NCI-H1105 (cell line): ENCODE measurements at regions not wholly inside any gene's neighbourhood (a gene's known extent, or its start where the extent isn't known, plus 50 kb on each side); places are given as distances from the start of the nearest gene placed in this dataset.
"Not testable (repeated sequence)": the region's sequence is repeated elsewhere in the genome, so short reads cannot be mapped to it uniquely, and the experiment has no call there.

Experiments used
- DNase-seq: peaks from one replicate; lab custom pipeline; 2025; lab: John Stamatoyannopoulos, UW

DNA sequence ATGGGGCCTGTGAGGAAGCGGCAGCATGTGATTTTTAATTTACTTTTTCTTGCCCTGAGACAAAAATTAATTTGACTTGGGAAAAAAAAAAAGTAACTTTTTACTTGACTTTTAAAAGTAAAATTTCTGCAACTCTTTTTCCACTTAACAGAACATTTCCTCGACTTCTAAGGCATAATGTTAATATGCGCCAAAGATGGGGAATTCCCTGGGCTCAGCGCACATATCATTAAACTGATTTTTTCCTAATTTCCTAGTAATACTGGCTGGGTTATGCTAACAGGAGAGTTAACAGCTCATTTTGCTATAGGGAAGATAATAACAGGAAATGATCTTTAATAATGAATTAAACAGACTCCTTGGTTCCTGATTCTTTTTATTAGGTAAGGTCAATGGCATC lies 120.6 kb upstream of the CDH5 start:
- no peak for DNase-seq

DNA sequence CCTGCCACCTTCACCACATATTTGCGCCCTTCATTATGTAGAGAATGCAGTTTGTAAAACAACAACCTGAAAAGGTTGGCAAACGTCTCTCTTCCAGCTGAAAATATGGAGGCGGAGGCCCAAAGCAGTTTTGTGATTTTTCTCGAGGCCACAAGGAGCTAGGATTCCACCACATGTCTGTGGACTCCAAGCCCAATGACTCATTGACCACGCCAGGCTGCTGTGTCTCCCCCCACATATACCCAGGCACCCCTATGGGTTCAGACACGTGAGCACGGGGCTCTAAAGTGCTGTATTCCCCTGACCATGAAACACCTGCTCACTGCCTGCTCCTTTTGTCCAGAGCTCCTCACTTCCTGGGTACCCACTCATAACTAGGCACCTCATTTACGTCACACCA lies 121.4 kb upstream of the CDH5 start:
- DNase-seq: no peak

DNA sequence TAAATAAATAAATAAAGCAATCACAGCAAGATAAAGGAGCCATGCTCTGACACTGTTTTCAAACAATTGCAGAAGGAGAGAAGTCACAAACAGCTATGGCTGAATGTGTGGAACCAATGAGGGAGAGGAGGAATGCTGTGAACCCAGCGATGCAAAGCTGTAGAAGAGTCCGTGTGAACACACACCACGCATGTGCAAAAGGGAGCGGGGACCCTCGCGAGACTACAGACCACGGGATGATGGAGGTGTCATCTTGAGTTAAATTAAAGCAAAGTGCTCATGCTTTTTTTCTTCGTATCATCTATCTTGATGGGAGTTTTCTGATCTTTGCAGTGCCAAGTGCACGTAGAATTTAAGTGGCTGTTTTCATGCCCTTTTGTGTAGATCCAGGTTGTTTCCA lies 123.8 kb upstream of the CDH5 start:
- no peak for DNase-seq

DNA sequence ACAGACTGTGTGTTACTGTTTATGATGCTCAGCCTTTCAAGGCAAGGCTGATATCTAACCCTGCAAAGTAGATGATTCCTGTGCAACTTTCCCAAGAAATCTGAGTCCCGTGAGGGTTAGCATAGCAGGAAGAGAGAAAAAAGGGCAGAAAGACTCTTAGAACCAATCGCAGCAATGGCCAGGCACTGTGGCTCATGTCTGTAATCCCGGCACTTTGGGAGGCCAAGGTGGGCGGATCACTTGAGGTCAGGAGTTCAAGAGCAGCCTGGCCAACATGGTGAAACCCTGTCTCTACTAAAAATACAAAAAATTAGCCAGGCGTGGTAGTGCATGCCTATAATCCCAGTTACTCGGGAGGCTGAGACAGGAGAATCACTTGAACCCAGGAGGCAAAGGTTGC lies 124.3 kb upstream of the CDH5 start:
- DNase-seq: not testable (repeated sequence)

DNA sequence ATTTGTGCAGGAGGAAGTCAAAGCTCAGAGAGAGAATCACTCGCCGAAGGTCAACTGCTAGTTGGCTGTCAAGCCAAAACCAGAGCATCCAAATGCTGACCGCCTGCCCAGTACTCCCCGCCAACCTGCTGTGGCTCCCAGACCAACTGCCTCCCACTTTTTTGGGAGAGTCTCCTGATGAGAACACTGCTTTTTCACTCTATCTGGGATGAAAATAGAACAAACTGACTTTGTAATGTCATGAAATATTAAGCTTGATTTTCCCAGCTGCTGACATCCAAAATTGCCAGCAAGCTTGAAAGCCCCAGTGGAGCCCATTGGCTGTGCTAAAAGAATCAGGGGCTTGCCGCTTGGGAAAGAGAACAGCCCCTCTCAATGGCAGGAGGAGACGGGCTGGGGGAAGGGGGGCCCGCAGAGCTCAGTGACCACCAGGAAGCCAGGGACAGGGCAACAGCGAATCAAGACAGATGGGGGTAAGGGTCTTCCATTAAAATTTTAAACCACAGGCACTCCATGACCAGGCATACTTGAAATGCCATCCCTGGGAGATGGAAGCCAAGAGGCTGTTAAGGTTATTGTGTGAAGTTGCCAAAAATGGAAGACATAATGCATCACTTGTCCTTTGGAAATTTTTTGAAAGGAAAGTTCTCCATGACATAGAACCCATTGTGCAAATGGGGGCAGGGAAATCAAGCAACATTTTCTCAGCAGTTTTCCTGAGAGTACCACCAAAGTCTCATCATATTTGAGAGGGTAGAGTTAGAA lies 125.7 kb upstream of the CDH5 start:
- no peak for DNase-seq

DNA sequence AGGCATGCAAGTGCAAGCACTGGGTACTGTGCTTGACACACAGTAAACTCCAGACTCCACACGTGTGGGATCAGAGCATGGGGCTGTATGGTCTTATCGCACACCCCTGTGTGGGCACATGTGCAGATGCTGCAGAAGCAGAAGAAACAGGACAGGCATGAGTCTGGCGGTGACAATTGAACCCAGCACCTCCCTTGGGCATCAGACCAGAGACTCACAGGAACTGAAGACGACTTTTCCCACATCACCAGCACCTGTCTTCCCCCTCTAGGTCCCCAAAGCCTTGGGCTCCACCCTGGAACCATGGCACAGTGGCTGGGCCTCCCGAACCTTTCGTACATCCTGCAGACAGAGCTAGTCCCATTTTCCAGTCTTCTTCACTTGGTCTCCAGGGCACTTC lies 126.4 kb upstream of the CDH5 start:
- DNase-seq: no peak

DNA sequence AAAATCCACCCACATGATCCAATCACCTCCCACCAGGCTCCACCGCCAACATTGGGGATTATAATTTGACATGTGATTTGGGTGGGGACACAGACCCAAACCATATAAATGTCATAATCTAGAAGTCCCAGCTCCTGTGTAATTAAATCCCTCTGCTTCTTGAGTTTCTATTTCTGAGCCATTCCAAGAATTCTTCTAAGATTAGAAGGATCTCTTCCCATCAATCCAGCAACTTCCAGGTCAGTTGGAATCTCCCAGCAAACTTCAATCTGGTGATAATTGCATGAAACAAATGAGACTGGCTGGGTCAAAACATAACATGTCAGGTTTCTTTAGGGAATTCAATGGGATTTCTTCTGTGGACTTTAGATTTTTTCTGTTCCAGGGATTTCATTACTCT lies 127.8 kb upstream of the CDH5 start:
- no peak for DNase-seq

DNA sequence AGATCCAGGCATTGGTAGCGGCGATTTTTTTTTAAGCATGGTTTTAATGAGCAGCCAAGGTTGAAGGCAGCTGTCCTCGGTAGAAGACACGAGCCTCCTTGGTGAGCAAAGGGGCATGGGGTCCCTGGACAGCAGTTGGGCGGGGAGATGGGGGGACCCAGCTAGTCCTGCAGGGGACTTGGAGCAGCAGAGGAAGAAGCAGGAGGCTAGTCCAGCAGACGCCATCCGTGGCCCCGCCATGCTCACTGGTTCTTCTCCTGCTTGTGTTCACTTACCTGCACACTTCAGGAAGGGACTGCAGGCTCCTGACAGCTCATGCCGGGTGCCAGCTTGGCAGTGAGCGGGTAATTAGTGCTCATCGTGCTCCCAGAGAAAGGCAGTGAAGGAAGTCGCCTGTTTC lies 130.2 kb upstream of the CDH5 start:
- no peak for DNase-seq

DNA sequence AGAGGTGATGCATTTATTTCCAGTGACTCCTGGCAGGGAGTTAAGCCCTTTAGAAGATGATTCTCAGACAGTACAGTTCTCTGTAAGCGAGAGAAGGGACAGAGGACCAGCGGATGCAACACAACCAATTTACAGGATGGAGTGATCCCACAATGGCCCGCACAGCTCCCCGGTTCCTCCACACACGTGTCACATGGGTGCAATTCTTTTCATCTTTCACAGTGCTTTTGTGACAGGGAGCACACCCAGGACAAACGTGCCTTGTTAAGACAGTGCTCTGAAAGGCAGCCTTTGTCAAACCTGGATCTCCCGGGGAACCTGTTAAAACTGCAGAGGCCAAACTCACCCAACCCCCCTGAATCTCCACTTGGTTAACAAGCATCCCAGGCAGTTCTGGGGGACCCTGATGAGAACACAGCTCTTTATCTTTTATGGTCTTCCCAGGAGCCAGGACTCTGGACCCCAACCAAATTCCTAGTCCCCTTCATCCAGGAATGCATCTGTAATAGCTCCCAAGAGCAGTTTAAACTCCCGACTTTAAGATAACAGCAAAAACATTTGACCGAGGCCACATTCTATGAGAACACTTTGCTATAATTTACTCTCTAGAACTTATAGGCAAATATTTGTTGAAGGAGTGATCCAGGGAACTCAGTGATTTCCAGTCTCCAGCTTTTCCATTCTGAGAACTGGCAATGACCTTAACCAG lies 134.9 kb upstream of the CDH5 start:
- DNase-seq: no peak

DNA sequence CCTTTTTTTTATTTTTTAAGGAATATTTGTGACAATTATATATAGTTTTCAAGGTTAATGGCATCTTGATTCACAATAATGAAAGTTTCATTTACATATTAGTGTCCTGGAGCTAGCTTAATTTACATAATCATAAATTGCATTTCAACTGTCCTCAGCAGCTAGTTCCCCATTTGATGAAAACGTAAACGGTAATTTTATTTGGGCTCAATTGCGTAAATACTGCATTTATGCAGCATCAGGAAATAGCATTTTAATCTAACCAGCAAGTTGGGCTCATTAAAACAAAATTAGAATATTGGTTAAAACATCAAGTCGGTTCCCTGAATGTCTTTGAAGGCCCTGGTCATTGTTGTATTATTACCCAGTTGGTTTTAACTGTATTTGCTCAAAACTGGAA lies 136.8 kb upstream of the CDH5 start:
- no peak for DNase-seq

DNA sequence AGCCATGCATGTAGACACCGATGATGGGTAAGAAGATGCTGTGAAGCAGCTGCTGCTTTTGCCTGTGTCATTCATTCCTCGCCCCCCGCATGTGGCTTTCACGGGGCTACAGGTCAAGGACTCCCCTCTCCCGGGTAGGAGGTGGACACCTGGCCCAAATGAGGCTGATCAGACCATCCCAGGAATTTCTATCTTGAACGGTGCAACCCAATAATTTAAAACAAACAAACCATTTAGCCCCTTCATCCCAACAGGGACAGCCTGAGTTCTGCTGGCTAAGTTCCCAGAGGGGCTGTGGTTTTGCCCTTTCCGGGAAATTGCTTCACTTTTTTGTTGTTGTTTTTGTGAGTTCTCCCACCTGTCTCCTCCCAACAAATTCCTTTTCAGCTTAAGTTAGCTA lies 137.7 kb upstream of the CDH5 start:
- no peak for DNase-seq

DNA sequence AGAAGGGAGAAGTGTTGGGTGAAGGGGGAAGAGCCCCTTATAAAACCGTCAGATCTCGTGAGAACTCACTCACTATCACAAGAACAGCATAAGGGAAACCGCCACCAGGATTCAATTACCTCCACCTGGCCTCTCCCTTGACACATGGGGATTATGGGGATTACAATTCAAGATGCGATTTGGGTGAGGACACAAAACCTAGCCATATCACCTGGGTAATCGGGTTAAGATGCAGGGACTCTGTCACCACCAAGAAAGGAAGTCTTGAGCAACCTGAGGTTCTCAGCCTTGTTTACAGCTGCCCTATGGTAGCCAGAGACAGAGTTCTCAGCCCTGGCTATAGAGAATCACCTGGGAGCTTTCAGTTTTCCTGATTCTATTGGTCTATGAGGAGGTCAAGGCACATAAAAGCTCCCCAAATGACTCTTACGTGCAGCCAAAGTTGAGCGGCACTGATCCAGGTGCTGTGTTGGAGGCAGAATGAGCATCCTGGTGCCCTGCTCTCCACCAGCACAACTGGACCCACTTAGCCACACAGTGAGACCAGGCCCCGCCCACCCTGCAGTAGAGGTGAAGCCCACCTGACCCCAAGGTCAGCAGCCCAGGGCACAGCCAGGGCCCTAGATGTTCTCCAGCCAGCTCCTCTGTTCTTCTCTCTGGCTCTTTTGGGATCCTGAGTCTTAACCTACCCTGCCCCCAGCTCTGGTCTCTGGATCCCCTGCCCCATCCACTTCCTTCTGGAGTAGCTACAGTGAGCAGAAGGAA lies 138.5 kb upstream of the CDH5 start:
- DNase-seq: no peak

DNA sequence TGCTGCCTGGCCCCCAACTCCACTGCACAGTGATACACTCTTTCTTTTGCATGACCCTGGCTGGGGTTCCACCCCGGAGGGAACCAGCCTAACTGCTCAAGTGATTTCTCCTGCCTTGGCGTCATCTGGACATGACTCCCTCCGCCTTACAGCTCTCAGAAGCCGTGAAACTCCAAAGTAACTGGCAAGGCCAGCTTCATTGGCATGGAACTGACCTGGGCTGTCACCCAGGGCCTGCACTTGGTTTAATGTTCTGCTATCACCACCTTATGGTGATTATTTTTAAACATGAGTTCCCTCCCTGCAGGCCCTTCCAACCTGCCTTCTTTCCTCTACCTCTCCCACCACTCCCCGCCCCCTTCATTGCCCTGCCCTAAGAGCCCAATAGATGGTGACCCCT lies 139.7 kb upstream of the CDH5 start:
- no peak for DNase-seq

DNA sequence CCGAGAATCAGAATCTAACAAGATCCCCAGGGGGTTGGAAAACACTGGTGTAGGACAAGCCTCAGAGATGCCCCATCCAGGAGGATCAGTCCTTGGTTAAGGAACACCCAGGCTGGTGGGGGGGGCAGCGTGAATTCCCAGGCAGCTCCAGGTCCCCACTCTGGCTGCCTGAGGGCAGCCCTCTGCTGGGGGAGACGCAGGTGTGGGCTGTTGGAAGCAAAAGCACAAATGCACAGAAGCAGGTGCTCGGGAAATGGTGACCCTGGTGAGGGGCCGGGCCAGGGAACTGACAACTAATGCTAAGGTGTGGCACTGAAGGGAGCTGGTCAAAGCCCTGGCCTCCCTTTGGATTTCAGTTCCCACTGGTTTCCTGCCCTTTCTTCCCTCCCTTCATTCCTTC lies 140.8 kb upstream of the CDH5 start:
- no peak for DNase-seq

DNA sequence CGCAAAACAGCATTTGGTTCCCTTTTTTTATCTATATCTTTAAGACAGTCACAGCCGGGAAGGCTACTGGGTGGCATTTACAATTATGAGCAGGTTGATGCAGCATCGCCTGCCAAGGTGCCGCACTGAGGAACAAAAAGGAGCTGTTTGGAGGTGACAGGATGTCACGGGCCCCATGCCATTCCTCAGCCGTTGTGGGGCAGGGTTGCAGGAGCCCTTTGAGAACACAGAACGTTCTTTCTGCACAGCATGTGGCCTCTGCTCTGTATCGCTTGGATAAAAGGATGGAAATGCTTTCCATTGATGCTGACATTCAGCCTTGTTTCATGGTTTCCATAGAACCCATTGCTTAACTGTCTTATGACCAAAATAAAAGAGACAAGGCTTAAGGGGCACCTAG lies 141.9 kb upstream of the CDH5 start:
- no peak for DNase-seq

DNA sequence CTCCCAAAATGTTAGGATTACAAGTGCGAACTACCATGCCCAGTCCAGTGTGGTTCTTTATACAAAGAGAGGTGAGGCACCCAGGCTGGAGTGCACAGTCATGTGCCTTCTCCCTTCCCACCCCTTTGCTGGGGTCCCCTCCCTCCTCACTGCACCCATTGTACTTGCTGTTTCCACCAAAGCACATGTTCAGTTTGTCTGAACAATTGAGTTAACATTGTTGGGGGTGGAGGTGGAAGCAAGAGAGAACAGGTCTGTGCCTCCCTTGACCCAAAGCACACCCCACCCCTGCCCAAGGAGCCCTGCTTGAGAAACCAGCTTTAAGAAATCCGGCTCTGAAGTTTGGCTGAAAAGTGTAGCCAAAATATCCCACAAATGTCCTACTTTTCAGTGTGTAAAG lies 142.3 kb upstream of the CDH5 start:
- no peak for DNase-seq

DNA sequence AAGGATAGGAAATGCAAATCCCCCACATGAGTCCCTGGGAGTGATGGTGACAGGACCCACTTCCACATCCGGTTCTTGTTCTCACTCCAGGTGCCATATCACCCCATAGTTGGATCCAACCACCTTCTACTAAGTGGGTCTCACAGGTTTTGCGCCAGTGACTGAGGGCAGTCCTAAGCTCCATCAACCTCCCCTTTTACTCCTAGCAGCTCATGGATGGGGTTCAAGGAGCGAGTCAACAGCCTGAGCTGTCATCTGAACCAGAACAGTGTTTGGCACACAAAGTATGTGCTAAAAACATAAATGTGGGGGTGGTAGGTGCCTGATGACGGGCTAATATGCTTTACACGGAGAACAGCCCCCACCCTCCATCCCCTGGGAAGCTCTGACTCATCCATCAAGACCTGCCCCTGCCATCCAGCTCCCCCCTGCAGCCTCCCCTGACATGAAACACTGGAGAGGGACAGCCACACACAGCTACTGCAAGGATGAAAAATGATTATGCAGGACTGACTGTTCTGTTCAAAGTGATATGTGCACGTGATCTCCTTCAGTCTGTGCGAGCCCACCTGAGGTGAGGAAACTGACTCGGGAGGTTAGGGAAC lies 143.2 kb upstream of the CDH5 start:
- DNase-seq: no peak

DNA sequence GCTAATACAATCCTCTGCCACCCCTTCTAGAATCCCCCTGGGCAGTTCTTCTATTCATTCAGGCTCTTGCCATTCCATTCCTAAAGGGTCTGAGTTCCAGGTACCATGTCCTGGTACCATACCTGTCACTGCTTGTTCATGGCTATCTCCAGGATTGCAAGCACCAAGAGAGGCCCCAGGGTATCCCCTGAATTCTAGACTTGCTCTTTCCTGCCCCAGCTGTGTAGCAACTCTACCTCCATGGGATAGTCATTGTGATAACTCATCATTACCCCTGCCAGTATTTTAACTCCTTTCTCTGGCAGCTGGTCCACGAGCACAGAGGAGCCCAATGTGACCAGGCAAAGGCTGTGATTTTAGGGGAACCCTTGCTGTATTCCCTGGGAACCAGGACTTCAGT lies 143.7 kb upstream of the CDH5 start:
- no peak for DNase-seq

DNA sequence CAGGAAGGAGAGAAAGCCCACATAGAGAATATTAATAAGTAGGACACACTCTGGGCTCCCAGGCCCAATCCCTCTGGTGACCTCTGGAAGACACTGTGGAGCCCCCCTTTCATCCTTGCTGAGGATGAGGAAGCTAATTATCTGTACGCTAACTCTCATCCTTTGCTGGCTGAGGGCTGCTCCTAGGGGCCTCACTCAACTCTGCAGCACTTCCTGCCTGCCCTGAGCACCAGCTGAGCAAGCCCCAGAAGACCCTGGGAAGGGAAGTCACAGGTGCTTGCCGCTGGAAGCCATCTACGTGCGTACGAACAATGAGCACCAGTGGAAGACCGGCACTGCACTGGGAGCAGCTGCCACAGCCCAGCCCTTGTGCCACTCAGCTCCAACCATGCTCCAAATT lies 145.8 kb upstream of the CDH5 start:
- no peak for DNase-seq

DNA sequence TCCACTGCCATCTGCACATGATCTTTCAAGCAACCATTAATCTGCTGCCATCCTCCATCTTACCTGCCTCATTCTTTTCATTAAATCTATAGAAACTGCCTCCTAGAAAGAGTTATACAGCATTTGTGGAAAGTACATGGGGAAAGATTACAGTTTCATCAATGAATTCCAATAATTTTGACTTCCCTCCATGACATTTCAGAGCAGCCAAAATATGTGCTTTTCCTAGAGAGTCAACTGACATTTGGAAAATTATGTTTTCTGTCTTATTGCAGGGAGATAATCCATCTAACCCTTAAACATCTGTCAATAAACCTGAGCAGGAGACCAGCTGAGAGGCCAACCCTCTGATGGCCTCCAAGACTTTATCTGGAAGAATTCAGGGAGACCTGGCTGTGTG lies 147.0 kb upstream of the CDH5 start:
- DNase-seq: no peak

DNA sequence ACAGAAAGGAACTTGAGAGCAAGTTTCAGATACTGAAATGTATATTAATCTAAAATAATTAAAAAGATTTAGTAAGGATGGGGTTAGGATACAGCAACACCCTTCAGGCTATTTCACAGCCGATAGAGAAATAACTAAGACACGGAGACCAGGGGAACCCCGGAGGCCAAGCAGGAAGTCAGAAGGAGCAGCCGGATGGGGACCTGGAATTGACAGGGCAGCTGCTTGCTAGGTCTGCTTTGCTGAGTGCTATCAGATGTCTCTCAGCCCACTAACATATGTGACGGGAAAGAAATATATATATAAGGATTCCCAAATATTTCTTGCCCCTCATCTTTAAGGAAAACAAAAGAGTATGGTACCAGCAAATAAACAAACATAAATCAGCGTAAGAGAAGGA lies 154.1 kb upstream of the CDH5 start:
- no peak for DNase-seq

DNA sequence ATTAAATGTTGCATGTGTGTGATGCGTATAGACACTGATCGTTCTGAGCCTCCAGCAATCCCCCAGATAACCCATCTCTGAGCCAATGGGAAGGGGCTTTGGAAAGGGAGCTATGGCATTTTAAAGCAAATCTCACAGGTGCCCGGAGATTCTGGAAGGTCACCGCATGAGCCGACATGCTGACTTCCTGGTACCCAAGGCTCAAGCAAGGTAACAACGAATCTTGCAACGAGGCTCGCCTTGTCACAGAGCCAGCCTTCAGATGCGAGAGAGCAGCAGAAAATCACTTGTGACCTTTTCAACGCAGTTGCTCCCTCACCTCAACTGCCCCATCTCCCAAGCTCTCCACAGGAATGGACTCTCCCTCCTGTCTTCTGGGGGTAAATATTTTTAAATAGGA lies 154.8 kb upstream of the CDH5 start:
- DNase-seq: no peak

DNA sequence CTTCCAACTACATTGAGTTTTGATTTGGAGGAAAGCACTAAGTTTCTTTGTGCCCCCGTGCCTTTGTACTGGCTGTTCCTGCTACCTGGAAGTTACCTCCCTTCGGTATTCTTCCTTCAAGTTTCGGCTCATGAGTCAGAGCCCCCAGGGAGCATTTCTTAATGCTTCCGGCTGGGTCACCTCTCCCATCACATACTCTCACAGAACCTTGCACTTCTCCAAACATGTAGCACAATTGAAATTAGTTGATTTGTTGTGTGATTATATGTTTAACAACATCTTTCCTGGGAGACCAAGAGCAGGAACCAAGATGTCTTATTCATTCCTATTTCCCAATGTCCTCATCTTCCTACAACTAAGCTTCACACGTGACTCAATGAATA lies 158.6 kb upstream of the CDH5 start:
- no peak for DNase-seq
